ENCODE measurements at regions not wholly inside any gene's neighbourhood (a gene's known extent, or its start where the extent isn't known, plus 50 kb on each side); places are given as distances from the start of the nearest gene placed in this dataset.

GRCh38 chr18:77981874-77982273 lies 732.2 kb downstream of the GALR1 start:
- DNase-seq (ENCODE audit: low read depth): no peak
- H3K4me3 ChIP-seq (replicated peaks; ENCODE audit: low read depth, low read length): no peak overlapping the region
- no peak for TF ChIP-seq CTCF (IDR thresholded peaks at IDR 0.05; ENCODE audit: low read length, missing control alignments)

- H3K4me3 ChIP-seq (replicated peaks; ENCODE audit: low read depth, low read length): no peak overlapping the region
- no peak for DNase-seq (ENCODE audit: low read depth)
- no peak for TF ChIP-seq CTCF (IDR thresholded peaks at IDR 0.05; ENCODE audit: low read length, missing control alignments)
Observed at GRCh38 chr18:77983270-77983669, 733.6 kb downstream of the GALR1 start.

GRCh38 chr18:77984178-77984577 lies 734.5 kb downstream of the GALR1 start:
- H3K4me3 ChIP-seq (replicated peaks; ENCODE audit: low read depth, low read length): no peak overlapping the region
- TF ChIP-seq CTCF (IDR thresholded peaks at IDR 0.05; ENCODE audit: low read length, missing control alignments): no peak
- DNase-seq (ENCODE audit: low read depth): no peak

- no peak for TF ChIP-seq CTCF (IDR thresholded peaks at IDR 0.05; ENCODE audit: low read length, missing control alignments)
- H3K4me3 ChIP-seq (replicated peaks; ENCODE audit: low read depth, low read length): no peak overlapping the region
- DNase-seq (ENCODE audit: low read depth): no peak
Observed at GRCh38 chr18:77984833-77985232, 735.2 kb downstream of the GALR1 start.

GRCh38 chr18:77985526-77986281 lies 736.1 kb downstream of the GALR1 start:
- no peak overlapping the region for H3K4me3 ChIP-seq (replicated peaks; ENCODE audit: low read depth, low read length)
- TF ChIP-seq CTCF (IDR thresholded peaks at IDR 0.05; ENCODE audit: low read length, missing control alignments): no peak
- no peak for DNase-seq (ENCODE audit: low read depth)

- no peak for DNase-seq (ENCODE audit: low read depth)
- TF ChIP-seq CTCF (IDR thresholded peaks at IDR 0.05; ENCODE audit: low read length, missing control alignments): no peak
Observed at GRCh38 chr18:77990131-77990530, 740.5 kb downstream of the GALR1 start.

GRCh38 chr18:77990901-77991300 lies 741.3 kb downstream of the GALR1 start:
- DNase-seq (ENCODE audit: low read depth): no peak
- TF ChIP-seq CTCF (IDR thresholded peaks at IDR 0.05; ENCODE audit: low read length, missing control alignments): no peak
- no peak overlapping the region for H3K4me3 ChIP-seq (replicated peaks; ENCODE audit: low read depth, low read length)

More at GRCh38 chr18:77990131-77990530, 740.5 kb downstream of the GALR1 start:
- H3K4me3 ChIP-seq (replicated peaks; ENCODE audit: low read depth, low read length): no peak overlapping the region

All from fibroblast of pulmonary artery (primary cell).